ENCODE measurements at regions not wholly inside any gene's neighbourhood (a gene's known extent, or its start where the extent isn't known, plus 50 kb on each side); places are given as distances from the start of the nearest gene placed in this dataset.
"Not testable (repeated sequence)": the region's sequence is repeated elsewhere in the genome, so short reads cannot be mapped to it uniquely, and the experiment has no call there.

GRCh38 chr17:77619851-77620250 is 338.7 kb upstream of the TNRC6C start:
- DNase-seq (ENCODE audit: low read depth): no peak

GRCh38 chr17:77620282-77620681 is 338.2 kb upstream of the TNRC6C start:
- no peak for DNase-seq (ENCODE audit: low read depth)

GRCh38 chr17:77622084-77622483 is 336.4 kb upstream of the TNRC6C start:
- not testable (repeated sequence) for DNase-seq (ENCODE audit: low read depth)

- no peak for DNase-seq (ENCODE audit: low read depth)
Observed at GRCh38 chr17:77622647-77623046, 335.9 kb upstream of the TNRC6C start.

GRCh38 chr17:77623321-77623720 is 335.2 kb upstream of the TNRC6C start:
- not testable (repeated sequence) for DNase-seq (ENCODE audit: low read depth)

GRCh38 chr17:77628035-77628434 is 330.5 kb upstream of the TNRC6C start:
- no peak for DNase-seq (ENCODE audit: low read depth)

- not testable (repeated sequence) for DNase-seq (ENCODE audit: low read depth)
Observed at GRCh38 chr17:77629284-77629683, 329.2 kb upstream of the TNRC6C start.

- DNase-seq (ENCODE audit: low read depth): no peak
Observed at GRCh38 chr17:77631307-77631706, 327.2 kb upstream of the TNRC6C start.

GRCh38 chr17:77632619-77633018 is 325.9 kb upstream of the TNRC6C start:
- no peak for DNase-seq (ENCODE audit: low read depth)

- peak; percentile 30 for DNase-seq (ENCODE audit: low read depth)
Observed at GRCh38 chr17:77634710-77635109, 323.8 kb upstream of the TNRC6C start.

GRCh38 chr17:77635176-77635575 is 323.3 kb upstream of the TNRC6C start:
- DNase-seq (ENCODE audit: low read depth): no peak

GRCh38 chr17:77635785-77636184 is 322.7 kb upstream of the TNRC6C start:
- DNase-seq (ENCODE audit: low read depth): not testable (repeated sequence)

GRCh38 chr17:77636835-77637817 is 321.4 kb upstream of the TNRC6C start:
- no peak for DNase-seq (ENCODE audit: low read depth)

- DNase-seq (ENCODE audit: low read depth): no peak
Observed at GRCh38 chr17:77637818-77638575, 320.5 kb upstream of the TNRC6C start.

GRCh38 chr17:77640252-77640651 is 318.3 kb upstream of the TNRC6C start:
- DNase-seq (ENCODE audit: low read depth): no peak

- no peak for DNase-seq (ENCODE audit: low read depth)
Observed at GRCh38 chr17:77640916-77641605, 317.4 kb upstream of the TNRC6C start.

GRCh38 chr17:77641718-77642117 is 316.8 kb upstream of the TNRC6C start:
- DNase-seq (ENCODE audit: low read depth): no peak

GRCh38 chr17:77644181-77645071 is 314.1 kb upstream of the TNRC6C start:
- no peak for DNase-seq (ENCODE audit: low read depth)

- DNase-seq (ENCODE audit: low read depth): peak; percentile 46
Observed at GRCh38 chr17:77645072-77646045, 313.1 kb upstream of the TNRC6C start.

- no peak for DNase-seq (ENCODE audit: low read depth)
Observed at GRCh38 chr17:77646046-77646430, 312.5 kb upstream of the TNRC6C start.
